AG04449 (cell line): ENCODE measurements at regions not wholly inside any gene's neighbourhood (a gene's known extent, or its start where the extent isn't known, plus 50 kb on each side); places are given as distances from the start of the nearest gene placed in this dataset.
"Not testable (repeated sequence)": the region's sequence is repeated elsewhere in the genome, so short reads cannot be mapped to it uniquely, and the experiment has no call there.

ENCODE experiments used
- CTCF ChIA-PET: fragments of 350-600 bp; formaldehyde crosslinking; extraction: SDS; loops from one replicate; lab custom pipeline; 2021; ENCODE audit warnings: antibody characterized with exemption; lab: Yijun Ruan, JAX
- POLR2A ChIA-PET: fragments of 400-600, 350-600 bp; formaldehyde crosslinking; extraction: SDS; loops from one replicate; lab custom pipeline; 2020; ENCODE audit warnings: antibody characterized with exemption, inconsistent platforms; lab: Yijun Ruan, JAX
- DNase-seq: peaks from one replicate; pipeline ENCODE4 v3.0.0-alpha.2; 2010; ENCODE audit warnings: low read depth, low spot score
- H3K4me3 ChIP-seq: 2 replicates; pipeline ENCODE4 v1.5.1; 2011; ENCODE audit warnings: low read depth, mild to moderate bottlenecking, control low read depth, low read length
- TF ChIP-seq, protein P1 (sequence below): IDR thresholded peaks from one replicate; pipeline ENCODE4 v1.5.1; 2011; ENCODE audit warnings: mild to moderate bottlenecking, moderate library complexity, low read length, control low read depth, inconsistent platforms; ENCODE audit not compliant: insufficient read depth; ENCODE audit errors: missing control alignments

- TF ChIP-seq, protein P1, sequence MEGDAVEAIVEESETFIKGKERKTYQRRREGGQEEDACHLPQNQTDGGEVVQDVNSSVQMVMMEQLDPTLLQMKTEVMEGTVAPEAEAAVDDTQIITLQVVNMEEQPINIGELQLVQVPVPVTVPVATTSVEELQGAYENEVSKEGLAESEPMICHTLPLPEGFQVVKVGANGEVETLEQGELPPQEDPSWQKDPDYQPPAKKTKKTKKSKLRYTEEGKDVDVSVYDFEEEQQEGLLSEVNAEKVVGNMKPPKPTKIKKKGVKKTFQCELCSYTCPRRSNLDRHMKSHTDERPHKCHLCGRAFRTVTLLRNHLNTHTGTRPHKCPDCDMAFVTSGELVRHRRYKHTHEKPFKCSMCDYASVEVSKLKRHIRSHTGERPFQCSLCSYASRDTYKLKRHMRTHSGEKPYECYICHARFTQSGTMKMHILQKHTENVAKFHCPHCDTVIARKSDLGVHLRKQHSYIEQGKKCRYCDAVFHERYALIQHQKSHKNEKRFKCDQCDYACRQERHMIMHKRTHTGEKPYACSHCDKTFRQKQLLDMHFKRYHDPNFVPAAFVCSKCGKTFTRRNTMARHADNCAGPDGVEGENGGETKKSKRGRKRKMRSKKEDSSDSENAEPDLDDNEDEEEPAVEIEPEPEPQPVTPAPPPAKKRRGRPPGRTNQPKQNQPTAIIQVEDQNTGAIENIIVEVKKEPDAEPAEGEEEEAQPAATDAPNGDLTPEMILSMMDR: no peak
- CTCF ChIA-PET: no interaction called here
Observed at GRCh38 chrX:17964871-17965270, 103.8 kb upstream of the RAI2 start.

DNA sequence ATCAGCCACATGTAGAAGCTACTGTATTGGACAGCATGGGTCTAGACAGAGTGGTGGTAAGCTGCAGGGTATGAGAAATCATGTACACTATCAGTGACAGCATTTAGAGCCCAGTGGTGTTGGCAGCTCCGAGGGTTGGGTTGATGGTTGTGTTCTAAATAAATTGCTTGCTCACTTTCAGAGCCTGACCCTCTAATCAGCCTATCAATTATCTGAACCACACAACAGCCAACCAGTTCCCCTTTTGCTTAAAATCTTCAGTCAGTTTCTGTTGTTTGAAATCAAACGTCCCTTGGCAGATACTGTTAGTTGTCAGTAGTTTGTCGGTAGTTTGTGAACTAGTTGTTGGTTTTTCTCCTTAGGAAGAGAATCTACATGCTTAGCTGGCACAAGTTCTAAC, 99.8 kb upstream of the RAI2 start:
- no peak overlapping the region for H3K4me3 ChIP-seq
- ChIA-PET POLR2A (no interaction called here), CTCF (no interaction called here)
- TF ChIP-seq, protein P1: no peak
- no peak for DNase-seq

More at GRCh38 chrX:17964871-17965270, 103.8 kb upstream of the RAI2 start:
- POLR2A ChIA-PET: no interaction called here
- H3K4me3 ChIP-seq: no peak overlapping the region
- DNase-seq: no peak

DNA sequence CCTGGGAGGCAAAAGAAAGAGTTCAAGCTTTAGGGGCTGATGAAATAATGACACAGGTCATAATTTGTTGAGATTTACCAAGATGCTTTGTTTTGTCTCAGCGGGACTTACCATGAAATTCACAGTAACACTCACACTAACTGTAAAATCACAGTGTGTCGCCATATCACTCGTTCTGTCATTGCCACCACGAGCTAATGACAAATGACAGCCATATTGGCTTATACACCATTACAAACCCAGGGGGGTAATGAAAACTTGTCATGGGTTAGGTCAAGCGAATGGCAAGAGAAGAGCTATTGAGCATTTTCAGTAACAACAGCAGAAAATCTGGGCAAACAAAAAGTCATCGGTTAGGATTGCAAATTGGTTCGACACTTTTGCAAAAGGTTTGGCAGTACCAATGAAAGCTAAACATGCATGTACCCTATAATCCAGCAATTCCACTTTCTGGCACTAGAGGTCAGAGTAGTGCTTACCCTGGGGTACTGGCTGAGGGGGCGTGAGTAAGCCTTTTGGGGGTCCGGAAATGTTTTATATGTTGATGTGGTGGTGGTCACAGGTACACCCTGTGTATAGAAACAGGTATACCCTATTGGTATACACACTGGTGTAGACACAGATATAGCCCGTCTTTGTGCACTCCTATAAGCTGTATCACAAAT, 83.9 kb upstream of the RAI2 start:
- no peak for DNase-seq
- H3K4me3 ChIP-seq: no peak overlapping the region
- ChIA-PET CTCF (interaction anchor here (0.6 to 1.3 kb wide), 5 partner anchors 9 to 1420 kb away, joined by 3 read pairs; no protein-coding TSS in a partner anchor), POLR2A (no interaction called here)
- TF ChIP-seq, protein P1: peak; percentile 34

GRCh38 chrX:17941171-17941570, 80.1 kb upstream of the RAI2 start:
- DNase-seq, H3K4me3 ChIP-seq, POLR2A ChIA-PET, CTCF ChIA-PET: not testable (repeated sequence)

DNA sequence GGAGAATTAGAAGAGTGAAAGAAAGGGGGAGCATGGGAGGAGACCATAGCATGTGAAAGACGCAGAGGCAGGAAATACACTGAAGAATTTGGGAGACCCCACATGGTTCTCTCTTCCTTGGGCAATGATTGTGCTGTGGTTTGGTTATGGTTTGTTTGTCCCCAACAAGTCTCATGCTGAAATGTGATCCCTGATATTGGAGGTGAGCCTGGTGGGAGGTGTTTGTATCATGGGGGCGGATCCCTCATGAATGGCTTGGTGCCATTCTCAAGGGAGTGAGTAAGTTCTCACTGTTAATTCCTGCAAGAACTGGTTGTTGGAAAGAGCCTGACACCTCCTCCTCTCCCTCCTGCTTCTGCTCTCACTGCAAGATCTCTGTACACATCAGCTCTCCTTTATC, 78.6 kb upstream of the RAI2 start:
- TF ChIP-seq, protein P1: no peak
- ChIA-PET POLR2A (no interaction called here), CTCF (no interaction called here)
- no peak for DNase-seq
- H3K4me3 ChIP-seq: no peak overlapping the region

- DNase-seq: no peak
- CTCF ChIA-PET: no interaction called here
- POLR2A ChIA-PET: no interaction called here
- TF ChIP-seq, protein P1: no peak
- H3K4me3 ChIP-seq: no peak overlapping the region
Observed at GRCh38 chrX:17933856-17934255, 72.8 kb upstream of the RAI2 start.

DNA sequence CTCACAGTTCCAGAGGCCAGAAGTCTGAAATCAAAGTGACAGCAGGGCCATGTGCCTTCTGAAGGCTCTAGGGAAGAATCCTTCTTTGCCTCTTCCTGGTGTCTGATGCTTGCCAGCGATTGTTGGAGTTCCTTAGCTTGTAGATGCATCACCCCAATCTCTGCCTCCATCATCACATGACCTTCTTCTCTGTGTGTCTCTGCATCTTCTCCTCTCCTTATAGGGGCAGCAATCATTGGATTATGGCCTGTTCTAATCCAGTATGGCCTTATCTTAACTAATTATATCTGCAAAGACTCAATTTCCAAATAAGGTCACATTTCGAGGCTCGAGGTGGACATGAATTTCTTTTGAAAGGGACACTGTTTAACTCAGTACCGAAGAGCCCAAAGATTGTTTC, 71.7 kb upstream of the RAI2 start:
- ChIA-PET POLR2A (no interaction called here), CTCF (no interaction called here)
- H3K4me3 ChIP-seq: no peak overlapping the region
- DNase-seq: no peak
- TF ChIP-seq, protein P1: no peak
